ENCODE measurements at regions not wholly inside any gene's neighbourhood (a gene's known extent, or its start where the extent isn't known, plus 50 kb on each side); places are given as distances from the start of the nearest gene placed in this dataset.

- TF ChIP-seq CTCF (conservative IDR thresholded peaks at IDR 0.05; ENCODE audit: low read depth in 2 of 2) = no peak
- TF ChIP-seq STAT1 (IDR thresholded peaks at IDR 0.05; ENCODE audit: unreplicated experiment) = no peak
Measured at GRCh38 chr12:127664901-127665300, 602.1 kb upstream of the TMEM132C start.
